Suprapubic skin (tissue), 4 donors: ENCODE measurements at regions not wholly inside any gene's neighbourhood (a gene's known extent, or its start where the extent isn't known, plus 50 kb on each side); places are given as distances from the start of the nearest gene placed in this dataset.

ENCODE experiments used
- DNase-seq, 2 donors: peaks; one replicate each; pipeline ENCODE4 v3.0.0-alpha.2; 2019; ENCODE audit warnings: low spot score in 2 of 2
- H3K27ac ChIP-seq: fragments of 200-600 bp; sonication (generic); one replicate; pipeline ENCODE4 v1.5.1; 2019
- H3K27me3 ChIP-seq: fragments of 200-600 bp; sonication (generic); one replicate; pipeline ENCODE4 v1.5.1; 2019
- H3K36me3 ChIP-seq: fragments of 200-600 bp; sonication (generic); one replicate; pipeline ENCODE4 v1.5.1; 2019
- H3K4me1 ChIP-seq: fragments of 200-600 bp; sonication (generic); one replicate; pipeline ENCODE4 v1.5.1; 2019
- H3K4me3 ChIP-seq: fragments of 200-600 bp; sonication (generic); one replicate; pipeline ENCODE4 v1.5.1; 2019; ENCODE audit warnings: mild to moderate bottlenecking
- H3K9me3 ChIP-seq: fragments of 200-600 bp; sonication (generic); one replicate; pipeline ENCODE4 v1.5.1; 2019
- CTCF ChIP-seq, 2 donors: fragments of 200-600 bp in 1 of 2; fragments of 450-650 bp in 1 of 2; sonication (generic) in 1 of 2; IDR thresholded peaks; one replicate each; pipeline ENCODE4 v1.5.1; 2016 to 2019; ENCODE audit warnings: antibody characterized with exemption in 2 of 2, mild to moderate bottlenecking in 1 of 2, moderate library complexity in 1 of 2
- EP300 ChIP-seq: sonication (generic); formaldehyde crosslinking; IDR thresholded peaks from one replicate; pipeline ENCODE4 v1.6.1; 2017; ENCODE audit warnings: antibody characterized with exemption
- POLR2A ChIP-seq, 2 donors: fragments of 450-650 bp; IDR thresholded peaks; one replicate each; pipeline ENCODE4 v1.6.1; 2017; ENCODE audit warnings: antibody characterized with exemption in 2 of 2, mild to moderate bottlenecking in 2 of 2, moderate library complexity in 2 of 2
- POLR2AphosphoS5 ChIP-seq, 3 donors: sonication (generic); formaldehyde crosslinking; IDR thresholded peaks; one replicate each; pipeline ENCODE4 v1.6.1; 2017; ENCODE audit warnings: antibody characterized with exemption in 3 of 3
- WGBS: methylation state at CpG from one replicate; pipeline ENCODE4 v1.1.5; 2018; 5-methylcytosine and 5-hydroxymethylcytosine counted together

- 66% methylated on average over 6 of the region's 6 CpGs for WGBS
- no peak for DNase-seq
- Histone ChIP-seq H3K27me3 (no peaks in the 10 kb centered on the region), H3K27ac (no peak overlapping the region), H3K36me3 (no peaks in the 10 kb centered on the region), H3K4me1 (no peaks in the 10 kb centered on the region), H3K9me3 (no peaks in the 10 kb centered on the region), H3K4me3 (no peak overlapping the region)
- no peak for TF ChIP-seq CTCF (IDR thresholded peaks at IDR 0.05)
- no peak for TF ChIP-seq POLR2AphosphoS5 (IDR thresholded peaks at IDR 0.05)
- TF ChIP-seq POLR2A (IDR thresholded peaks at IDR 0.05): no peak
- no peak for TF ChIP-seq EP300
These were observed 836.5 kb downstream of the PDCD6IP start for GRCh38 chr3:34634939-34635338.

- DNase-seq: no peak
- no peaks in the 10 kb centered on the region for H3K36me3 ChIP-seq
- 85% methylated on average over 11 of the region's 11 CpGs for WGBS
These were observed 837.0 kb downstream of the PDCD6IP start for GRCh38 chr3:34635352-34635850.

GRCh38 chr3:34646911-34647460 is 848.6 kb downstream of the PDCD6IP start:
- no peaks in the 10 kb centered on the region for H3K27me3 ChIP-seq
- H3K27ac ChIP-seq: no peak overlapping the region
- H3K4me3 ChIP-seq: no peak overlapping the region
- 70% methylated on average over 5 of the region's 5 CpGs for WGBS
- no peaks in the 10 kb centered on the region for H3K36me3 ChIP-seq
- no peak for DNase-seq
- H3K4me1 ChIP-seq: no peaks in the 10 kb centered on the region
- H3K9me3 ChIP-seq: no peaks in the 10 kb centered on the region
- TF ChIP-seq POLR2AphosphoS5 (IDR thresholded peaks at IDR 0.05) (no peak), POLR2A (IDR thresholded peaks at IDR 0.05) (no peak), CTCF (IDR thresholded peaks at IDR 0.05) (no peak), EP300 (no peak)

More at GRCh38 chr3:34635352-34635850, 837.0 kb downstream of the PDCD6IP start:
- no peak for TF ChIP-seq POLR2AphosphoS5 (IDR thresholded peaks at IDR 0.05)
- no peak for TF ChIP-seq POLR2A (IDR thresholded peaks at IDR 0.05)
- no peak for TF ChIP-seq EP300
- TF ChIP-seq CTCF (IDR thresholded peaks at IDR 0.05): no peak
- Histone ChIP-seq H3K27ac (no peak overlapping the region), H3K4me3 (no peak overlapping the region), H3K27me3 (no peaks in the 10 kb centered on the region), H3K9me3 (no peaks in the 10 kb centered on the region), H3K4me1 (no peaks in the 10 kb centered on the region)

GRCh38 chr3:34650131-34650530 is 851.7 kb downstream of the PDCD6IP start:
- Histone ChIP-seq H3K27me3 (no peaks in the 10 kb centered on the region), H3K36me3 (no peaks in the 10 kb centered on the region), H3K9me3 (no peaks in the 10 kb centered on the region), H3K4me1 (no peaks in the 10 kb centered on the region), H3K4me3 (no peak overlapping the region), H3K27ac (no peak overlapping the region)
- DNase-seq: no peak
- 83% methylated on average over 4 of the region's 4 CpGs for WGBS
- TF ChIP-seq CTCF (IDR thresholded peaks at IDR 0.05) (no peak), POLR2A (IDR thresholded peaks at IDR 0.05) (no peak), POLR2AphosphoS5 (IDR thresholded peaks at IDR 0.05) (no peak), EP300 (no peak)

- Histone ChIP-seq H3K27ac (no peak overlapping the region), H3K9me3 (peaks cover 7% of the 10 kb centered on the region), H3K4me3 (no peak overlapping the region), H3K4me1 (no peaks in the 10 kb centered on the region), H3K27me3 (no peaks in the 10 kb centered on the region), H3K36me3 (no peaks in the 10 kb centered on the region)
- DNase-seq: no peak
- WGBS: 57% methylated on average over 2 of the region's 3 CpGs
- TF ChIP-seq POLR2AphosphoS5 (IDR thresholded peaks at IDR 0.05) (no peak), POLR2A (IDR thresholded peaks at IDR 0.05) (no peak), EP300 (no peak), CTCF (IDR thresholded peaks at IDR 0.05) (no peak)
These were observed 870.5 kb downstream of the PDCD6IP start for GRCh38 chr3:34668915-34669314.
